ENCODE measurements at regions not wholly inside any gene's neighbourhood (a gene's known extent, or its start where the extent isn't known, plus 50 kb on each side); places are given as distances from the start of the nearest gene placed in this dataset.
"Not testable (repeated sequence)": the region's sequence is repeated elsewhere in the genome, so short reads cannot be mapped to it uniquely, and the experiment has no call there.

DNA sequence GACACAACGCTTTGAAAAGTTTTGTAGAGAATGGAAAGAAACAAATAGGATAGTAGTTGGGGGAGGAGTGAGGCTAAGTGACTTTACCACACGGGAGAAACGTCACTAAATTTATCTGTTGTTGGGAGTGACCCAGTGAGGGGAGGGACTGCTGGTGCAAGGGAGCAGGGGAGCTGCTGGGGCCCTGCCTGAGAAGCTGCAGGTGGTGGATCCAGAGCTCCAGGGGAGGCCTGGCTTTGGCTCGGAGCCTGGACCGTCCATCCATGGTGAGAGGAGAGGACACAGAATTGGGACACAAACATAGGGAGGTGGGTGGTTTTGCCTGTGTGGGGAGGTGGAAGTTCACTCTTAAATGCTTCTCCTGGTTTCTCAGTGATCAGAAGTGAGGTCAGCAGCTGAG, 107.6 kb downstream of the GOSR1 start:
- DNase-seq (ENCODE audit: low read depth in 2 of 2) = no peak

DNA sequence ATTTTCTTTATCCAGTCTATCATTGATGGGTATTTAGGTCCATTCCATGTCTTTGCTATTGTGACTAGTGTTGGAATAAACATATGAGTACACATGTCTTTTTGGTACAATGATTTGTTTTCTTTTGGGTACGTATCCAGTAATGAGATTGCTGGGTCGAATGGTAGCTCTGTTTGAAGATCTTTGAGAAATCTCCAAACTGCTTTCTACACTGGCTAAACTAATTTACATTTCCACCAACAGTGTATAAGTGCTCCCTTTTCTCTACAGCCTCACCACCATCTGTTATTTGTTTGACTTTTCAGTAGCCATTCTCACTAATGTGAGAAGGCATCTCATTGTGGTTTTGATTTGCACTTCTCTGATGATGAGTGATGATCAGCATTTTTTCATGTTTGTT, 103.7 kb downstream of the GOSR1 start:
- DNase-seq (ENCODE audit: low read depth in 2 of 2) = peak; percentile 59 to 61

DNA sequence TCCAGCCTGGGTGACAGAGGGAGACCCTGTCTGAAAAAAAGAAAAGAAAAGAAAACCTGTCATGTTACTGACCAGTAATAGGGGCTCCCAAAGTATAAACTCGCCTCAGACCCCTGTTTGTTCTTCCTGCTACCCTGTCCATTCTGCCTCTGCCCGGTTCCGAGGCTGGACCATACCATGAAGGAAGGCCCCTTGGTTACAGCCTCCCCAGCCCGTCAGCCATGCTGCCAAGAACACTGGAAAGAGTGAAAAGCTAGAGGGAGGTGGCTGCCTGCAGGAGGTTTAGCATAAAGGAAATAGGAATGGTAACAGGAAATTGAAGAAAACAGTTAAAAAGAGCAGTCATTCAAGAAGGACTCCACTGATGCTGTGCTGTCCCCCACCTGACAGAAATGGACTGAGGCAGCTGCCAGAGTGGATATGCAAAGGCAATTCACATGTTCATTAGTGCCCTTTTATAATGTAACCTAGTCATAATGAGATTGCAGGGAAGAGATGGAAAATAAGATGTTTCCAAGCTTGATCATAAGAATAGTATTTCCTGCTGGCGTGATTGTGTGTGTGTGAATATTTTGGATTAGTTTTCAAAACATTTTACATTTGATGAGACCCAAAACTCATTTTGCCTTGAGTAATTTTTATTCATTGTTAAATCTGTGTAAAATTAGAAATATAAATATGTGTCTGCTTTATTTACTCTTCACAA, 102.6 kb downstream of the GOSR1 start:
- no peak for DNase-seq (ENCODE audit: low read depth in 2 of 2)

DNA sequence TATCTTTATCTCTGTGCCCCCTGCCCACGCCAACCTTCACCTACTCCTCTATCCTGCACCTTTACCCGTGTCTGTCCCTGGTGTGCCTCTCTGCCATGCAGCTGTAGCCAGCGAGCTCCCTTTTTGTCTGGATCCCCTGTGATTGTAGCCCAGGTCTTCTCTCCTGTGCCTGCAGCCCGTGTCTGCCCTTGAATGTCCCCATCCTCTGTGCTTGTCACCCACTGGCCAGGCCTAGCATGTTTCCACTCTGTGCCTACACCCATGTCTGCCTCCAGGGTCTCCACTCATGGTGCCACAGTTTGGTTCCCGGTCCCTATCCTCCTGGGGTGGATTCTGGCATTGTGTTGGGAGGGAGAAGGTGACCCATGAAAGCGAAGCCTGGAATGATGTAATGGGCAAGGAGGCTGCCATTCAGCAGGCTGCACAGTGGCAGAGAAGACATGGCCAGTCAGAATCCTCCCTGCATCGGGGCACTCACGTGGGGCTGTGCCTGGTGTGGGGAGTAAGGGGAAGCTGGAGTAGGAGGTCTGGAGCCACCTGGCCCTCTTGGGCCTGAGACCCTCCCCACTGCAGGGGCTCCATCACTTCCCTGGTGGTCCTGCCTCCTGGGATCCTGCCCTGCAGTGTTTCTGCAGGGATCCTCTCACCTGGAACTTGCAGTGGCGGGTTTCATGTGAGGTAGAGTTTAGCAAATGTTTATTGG, 101.0 kb downstream of the GOSR1 start:
- DNase-seq (ENCODE audit: low read depth in 2 of 2) = not testable (repeated sequence)

Measured in fibroblast of skin of left biceps (primary cell).